Hypothalamus (tissue), 51 donors: ENCODE measurements at regions not wholly inside any gene's neighbourhood (a gene's known extent, or its start where the extent isn't known, plus 50 kb on each side); places are given as distances from the start of the nearest gene placed in this dataset.
"Not testable (repeated sequence)": the region's sequence is repeated elsewhere in the genome, so short reads cannot be mapped to it uniquely, and the experiment has no call there.

Source experiments
- DNase-seq, 51 donors: peaks; one replicate each; lab custom pipeline; 2025; lab: John Stamatoyannopoulos, UW

GRCh38 chr13:76632401-76633044 is 253.7 kb downstream of the KCTD12 start:
- DNase-seq, result no peak

- no peak for DNase-seq
These were observed 255.5 kb downstream of the KCTD12 start for GRCh38 chr13:76630629-76631230.

- DNase-seq, result peak in 1 of 51 donors; percentile 16
These were observed 263.7 kb downstream of the KCTD12 start for GRCh38 chr13:76622315-76623040.

GRCh38 chr13:76621705-76622104 is 264.5 kb downstream of the KCTD12 start:
- no peak for DNase-seq

- no peak for DNase-seq
These were observed 266.2 kb downstream of the KCTD12 start for GRCh38 chr13:76620036-76620435.

- DNase-seq, result no peak
These were observed 266.6 kb downstream of the KCTD12 start for GRCh38 chr13:76619631-76620030.

GRCh38 chr13:76610819-76611415 is 275.3 kb downstream of the KCTD12 start:
- DNase-seq, result no peak

- DNase-seq, result peak in 1 of 51 donors; percentile 7
These were observed 276.6 kb downstream of the KCTD12 start for GRCh38 chr13:76609643-76610042.

- DNase-seq, result no peak
These were observed 278.3 kb downstream of the KCTD12 start for GRCh38 chr13:76607866-76608265.

- DNase-seq, result no peak
These were observed 286.1 kb downstream of the KCTD12 start for GRCh38 chr13:76600081-76600480.

- DNase-seq, result no peak
These were observed 288.3 kb downstream of the KCTD12 start for GRCh38 chr13:76597868-76598267.

GRCh38 chr13:76596216-76596615 is 290.0 kb downstream of the KCTD12 start:
- DNase-seq, result no peak

- no peak for DNase-seq
These were observed 291.8 kb downstream of the KCTD12 start for GRCh38 chr13:76594435-76594834.

- no peak for DNase-seq
These were observed 299.4 kb downstream of the KCTD12 start for GRCh38 chr13:76586842-76587241.

GRCh38 chr13:76579701-76580100 is 306.5 kb downstream of the KCTD12 start:
- no peak for DNase-seq

- not testable (repeated sequence) for DNase-seq
These were observed 310.6 kb downstream of the KCTD12 start for GRCh38 chr13:76575634-76576033.

- DNase-seq, result peak in 5 of 51 donors; percentile 0 to 19 (median 1)
These were observed 315.7 kb downstream of the KCTD12 start for GRCh38 chr13:76570510-76570971.

- no peak for DNase-seq
These were observed 329.6 kb downstream of the KCTD12 start for GRCh38 chr13:76556627-76557026.

- DNase-seq, result no peak
These were observed 333.4 kb downstream of the KCTD12 start for GRCh38 chr13:76552807-76553206.

GRCh38 chr13:76552041-76552772 is 334.0 kb downstream of the KCTD12 start:
- DNase-seq, result no peak

- no peak for DNase-seq
These were observed 344.0 kb downstream of the KCTD12 start for GRCh38 chr13:76542176-76542575.
